Calu3 (cell line): ENCODE measurements at regions not wholly inside any gene's neighbourhood (a gene's known extent, or its start where the extent isn't known, plus 50 kb on each side); places are given as distances from the start of the nearest gene placed in this dataset.
A peak's percentile ranks its signal among the peaks of the same experiment; 100 is the strongest.

Experiments used
- BruUV-seq: library from RNA; stranded (reverse); fragments of 400-500 nt; replicated peaks from 2 replicates; lab custom pipeline; 2021; lab: Mats Ljungman, UMichigan
- CTCF ChIA-PET: fragments of 300-600 bp; sonication (Branson Sonifier 250); formaldehyde crosslinking; loops from one replicate; lab custom pipeline; 2022; ENCODE audit warnings: antibody characterized with exemption; lab: Charles Lee
- DNase-seq: peaks from one replicate; pipeline ENCODE4 v3.0.0; 2022
- H3K27ac Mint-ChIP-seq: one replicate; pipeline ENCODE4 v1.8.0; 2022; ENCODE audit warnings: mixed read lengths; ENCODE audit not compliant: unreplicated experiment
- H3K27me3 Mint-ChIP-seq: one replicate; pipeline ENCODE4 v1.8.0; 2022; ENCODE audit warnings: mixed read lengths; ENCODE audit not compliant: unreplicated experiment
- H3K36me3 Mint-ChIP-seq: one replicate; pipeline ENCODE4 v1.8.0; 2022; ENCODE audit warnings: mild to moderate bottlenecking, moderate library complexity, mixed read lengths; ENCODE audit not compliant: insufficient read depth, unreplicated experiment
- H3K4me1 Mint-ChIP-seq: one replicate; pipeline ENCODE4 v1.8.0; 2022; ENCODE audit warnings: mild to moderate bottlenecking, low read depth, mixed read lengths; ENCODE audit not compliant: unreplicated experiment
- H3K4me3 Mint-ChIP-seq: one replicate; pipeline ENCODE4 v1.8.0; 2022; ENCODE audit warnings: mild to moderate bottlenecking, low read depth, moderate library complexity, mixed read lengths; ENCODE audit not compliant: unreplicated experiment
- H3K9me3 Mint-ChIP-seq: one replicate; pipeline ENCODE4 v1.8.0; 2022; ENCODE audit warnings: low read depth, mixed read lengths; ENCODE audit not compliant: unreplicated experiment
- CTCF ChIP-seq: fragments of 200-600 bp; IDR thresholded peaks from one replicate; pipeline ENCODE4 v1.8.0; 2022; ENCODE audit warnings: antibody characterized with exemption; ENCODE audit not compliant: unreplicated experiment
- intact Hi-C: fragments of 100-400 bp; cut with micrococcal nuclease; formaldehyde crosslinking; loops from one replicate; pipeline ENCODE4 v1.10.0; 2022; ENCODE audit not compliant: unreplicated experiment

GRCh38 chr17:72439893-72440502, 319.2 kb downstream of the SOX9 start:
- BruUV-seq = no TSS peak
- H3K4me1 Mint-ChIP-seq = peaks cover 49% of the 10 kb centered on the region
- no peak for DNase-seq
- no peaks in the 10 kb centered on the region for H3K27me3 Mint-ChIP-seq
- intact Hi-C loops = no loop called here
- H3K9me3 Mint-ChIP-seq = no peaks in the 10 kb centered on the region
- H3K36me3 Mint-ChIP-seq = peaks cover 22% of the 10 kb centered on the region
- CTCF ChIA-PET = no interaction called here
- no peak for TF ChIP-seq CTCF
- H3K4me3 Mint-ChIP-seq = no peak overlapping the region
- peak overlapping the region; percentile 31 for H3K27ac Mint-ChIP-seq

- Mint-ChIP-seq H3K4me3 (no peak overlapping the region), H3K36me3 (peaks cover 18% of the 10 kb centered on the region), H3K27me3 (no peaks in the 10 kb centered on the region), H3K27ac (no peak overlapping the region), H3K9me3 (no peaks in the 10 kb centered on the region), H3K4me1 (peaks cover 41% of the 10 kb centered on the region)
- CTCF ChIA-PET = interaction anchor here (0.6 kb wide), 1 partner anchor 265 kb away, joined by 5 read pairs; no protein-coding TSS in a partner anchor
- TF ChIP-seq CTCF = no peak
- no peak for DNase-seq
- BruUV-seq = no TSS peak
- intact Hi-C loops = no loop called here
These were observed 320.1 kb downstream of the SOX9 start for GRCh38 chr17:72440961-72441360.

GRCh38 chr17:72441909-72442308, 321.1 kb downstream of the SOX9 start:
- BruUV-seq = no TSS peak
- intact Hi-C loops = no loop called here
- Mint-ChIP-seq H3K4me3 (no peak overlapping the region), H3K4me1 (peaks cover 37% of the 10 kb centered on the region), H3K36me3 (peaks cover 25% of the 10 kb centered on the region), H3K27ac (no peak overlapping the region), H3K9me3 (no peaks in the 10 kb centered on the region), H3K27me3 (no peaks in the 10 kb centered on the region)
- CTCF ChIA-PET = no interaction called here
- no peak for DNase-seq
- TF ChIP-seq CTCF = no peak

GRCh38 chr17:72444517-72445054, 323.8 kb downstream of the SOX9 start:
- H3K36me3 Mint-ChIP-seq = peaks cover 25% of the 10 kb centered on the region
- BruUV-seq = no TSS peak
- H3K27ac Mint-ChIP-seq = no peak overlapping the region
- no peak for TF ChIP-seq CTCF
- H3K4me3 Mint-ChIP-seq = no peak overlapping the region
- no peaks in the 10 kb centered on the region for H3K9me3 Mint-ChIP-seq
- H3K4me1 Mint-ChIP-seq = peaks cover 57% of the 10 kb centered on the region
- H3K27me3 Mint-ChIP-seq = no peaks in the 10 kb centered on the region
- intact Hi-C loops = no loop called here
- DNase-seq = no peak
- CTCF ChIA-PET = interaction anchor here (0.7 kb wide), 1 partner anchor 131 kb away, joined by 3 read pairs; no protein-coding TSS in a partner anchor
